ENCODE measurements at regions not wholly inside any gene's neighbourhood (a gene's known extent, or its start where the extent isn't known, plus 50 kb on each side); places are given as distances from the start of the nearest gene placed in this dataset.

DNA sequence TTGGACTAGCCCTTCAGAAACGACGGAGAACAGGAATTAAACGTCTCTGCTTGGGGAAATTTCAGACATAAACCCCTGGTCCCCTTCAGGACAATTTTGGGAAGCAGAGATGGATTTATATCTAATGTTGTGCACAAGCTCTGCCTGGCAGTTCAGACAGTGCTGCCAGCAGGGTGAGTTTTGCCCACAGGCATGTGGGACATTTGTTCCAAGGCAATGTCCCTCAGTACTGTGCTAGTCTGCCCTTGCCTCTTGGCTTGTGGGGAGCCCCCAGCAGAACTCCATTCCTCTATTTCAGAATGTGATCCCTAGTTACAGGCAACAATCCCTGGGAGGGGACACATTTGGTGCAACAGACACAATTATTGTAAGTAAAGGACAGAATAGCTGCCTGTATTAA, 76.5 kb upstream of the GPR12 start:
- TF ChIP-seq POLR2A (IDR thresholded peaks at IDR 0.05) = no peak
- TF ChIP-seq, protein P1, sequence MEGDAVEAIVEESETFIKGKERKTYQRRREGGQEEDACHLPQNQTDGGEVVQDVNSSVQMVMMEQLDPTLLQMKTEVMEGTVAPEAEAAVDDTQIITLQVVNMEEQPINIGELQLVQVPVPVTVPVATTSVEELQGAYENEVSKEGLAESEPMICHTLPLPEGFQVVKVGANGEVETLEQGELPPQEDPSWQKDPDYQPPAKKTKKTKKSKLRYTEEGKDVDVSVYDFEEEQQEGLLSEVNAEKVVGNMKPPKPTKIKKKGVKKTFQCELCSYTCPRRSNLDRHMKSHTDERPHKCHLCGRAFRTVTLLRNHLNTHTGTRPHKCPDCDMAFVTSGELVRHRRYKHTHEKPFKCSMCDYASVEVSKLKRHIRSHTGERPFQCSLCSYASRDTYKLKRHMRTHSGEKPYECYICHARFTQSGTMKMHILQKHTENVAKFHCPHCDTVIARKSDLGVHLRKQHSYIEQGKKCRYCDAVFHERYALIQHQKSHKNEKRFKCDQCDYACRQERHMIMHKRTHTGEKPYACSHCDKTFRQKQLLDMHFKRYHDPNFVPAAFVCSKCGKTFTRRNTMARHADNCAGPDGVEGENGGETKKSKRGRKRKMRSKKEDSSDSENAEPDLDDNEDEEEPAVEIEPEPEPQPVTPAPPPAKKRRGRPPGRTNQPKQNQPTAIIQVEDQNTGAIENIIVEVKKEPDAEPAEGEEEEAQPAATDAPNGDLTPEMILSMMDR (IDR thresholded peaks at IDR 0.05 in 8 of 11, conservative IDR thresholded peaks at IDR 0.05 in 3 of 11) = no peak
